ENCODE measurements at regions not wholly inside any gene's neighbourhood (a gene's known extent, or its start where the extent isn't known, plus 50 kb on each side); places are given as distances from the start of the nearest gene placed in this dataset.

DNA sequence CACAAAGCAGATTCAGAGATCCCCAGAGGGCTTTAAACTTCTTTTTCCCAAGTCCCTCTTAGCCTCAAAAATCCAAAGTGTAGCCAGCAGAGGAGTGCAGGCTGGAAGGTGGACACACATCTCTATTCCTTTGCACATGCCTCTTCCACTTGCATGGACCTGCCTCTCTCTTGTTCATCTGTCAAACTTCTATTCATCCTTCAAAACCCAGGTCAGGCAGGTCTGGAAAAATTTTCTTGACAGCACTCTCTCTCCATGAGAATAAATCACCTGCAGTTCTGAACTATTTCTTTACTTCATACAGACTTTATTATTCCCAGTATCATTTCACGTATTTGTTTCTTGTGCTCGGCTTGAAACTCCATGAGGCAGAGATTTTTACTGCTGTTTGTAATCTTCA is 127.5 kb downstream of the SS18 start:
- no peak for DNase-seq

DNA sequence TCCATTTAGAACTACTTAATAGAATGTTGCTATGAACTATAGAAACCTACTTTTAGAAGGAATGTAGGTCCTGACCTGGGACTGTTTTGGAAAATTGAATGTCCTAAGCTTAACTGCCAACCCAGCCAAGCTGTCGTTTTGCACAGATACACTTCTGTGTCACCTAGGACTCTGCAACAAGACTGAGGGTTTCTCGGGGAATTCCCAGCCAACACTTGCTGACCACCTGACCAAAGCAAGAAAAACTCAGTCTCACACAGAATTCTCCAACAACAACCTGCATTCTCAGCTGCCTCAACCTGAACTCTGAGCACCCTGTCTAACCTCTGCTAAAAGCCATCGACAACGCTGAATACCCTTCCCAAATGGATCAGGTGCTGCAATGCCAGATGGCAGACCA is 128.2 kb downstream of the SS18 start:
- DNase-seq = no peak

DNA sequence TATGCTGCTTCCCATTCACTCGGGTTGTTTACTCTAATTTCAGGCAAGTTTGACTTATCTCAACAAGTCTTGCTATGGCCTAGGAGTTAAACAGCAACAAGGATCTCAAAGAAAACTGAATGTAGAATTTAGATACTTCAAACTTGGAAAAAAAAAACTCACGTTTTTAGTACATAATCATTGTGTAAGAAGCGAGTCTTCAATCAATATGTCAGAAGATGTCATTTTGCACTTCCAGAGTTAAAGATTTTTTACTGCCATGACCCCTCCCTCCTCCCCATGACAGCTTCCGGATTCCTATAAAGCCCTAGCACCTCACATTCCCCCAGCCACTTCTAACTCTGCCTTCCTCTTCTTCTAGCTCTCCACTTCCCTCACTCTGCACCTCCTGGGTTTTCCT is 133.4 kb downstream of the SS18 start:
- DNase-seq = no peak

DNA sequence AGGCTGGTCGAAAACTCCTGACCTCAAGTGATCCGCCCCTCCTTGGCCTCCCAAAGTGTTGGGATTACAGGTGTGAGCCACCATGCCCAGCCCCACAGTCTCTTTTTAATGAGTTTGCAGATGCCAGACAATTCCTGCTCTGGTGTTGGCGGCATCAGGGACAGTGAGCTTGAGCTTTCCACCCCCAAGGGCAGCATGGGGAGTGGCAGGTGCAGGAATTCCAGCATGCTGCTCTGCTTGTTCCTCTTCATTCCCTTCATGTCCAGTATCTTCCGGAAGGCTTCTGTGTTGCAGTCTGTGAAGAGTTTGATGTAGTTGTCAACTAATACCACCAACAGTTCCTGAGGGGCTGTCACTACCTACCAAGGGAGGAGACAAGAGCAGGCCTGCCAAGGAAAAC is 137.3 kb downstream of the SS18 start:
- DNase-seq = no peak

DNA sequence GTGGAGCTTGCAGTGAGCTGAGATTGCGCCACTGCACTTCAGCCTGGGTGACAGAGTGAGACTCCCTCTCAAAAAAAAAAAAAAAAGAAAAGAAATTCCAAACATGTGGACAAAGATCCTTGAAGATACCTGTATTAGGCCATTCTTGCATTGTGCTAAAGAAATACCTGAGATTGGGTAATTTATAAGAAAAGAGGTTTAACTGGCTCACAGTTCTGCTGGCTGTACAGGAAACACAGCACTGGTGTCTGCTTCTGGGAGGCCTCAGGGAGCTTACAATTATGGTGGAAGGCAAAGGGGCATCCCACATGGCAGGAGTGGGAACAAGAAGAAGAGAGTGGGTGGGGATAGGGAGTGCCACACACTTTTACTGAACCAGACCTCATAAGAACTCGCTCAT is 140.1 kb downstream of the SS18 start:
- DNase-seq = no peak

DNA sequence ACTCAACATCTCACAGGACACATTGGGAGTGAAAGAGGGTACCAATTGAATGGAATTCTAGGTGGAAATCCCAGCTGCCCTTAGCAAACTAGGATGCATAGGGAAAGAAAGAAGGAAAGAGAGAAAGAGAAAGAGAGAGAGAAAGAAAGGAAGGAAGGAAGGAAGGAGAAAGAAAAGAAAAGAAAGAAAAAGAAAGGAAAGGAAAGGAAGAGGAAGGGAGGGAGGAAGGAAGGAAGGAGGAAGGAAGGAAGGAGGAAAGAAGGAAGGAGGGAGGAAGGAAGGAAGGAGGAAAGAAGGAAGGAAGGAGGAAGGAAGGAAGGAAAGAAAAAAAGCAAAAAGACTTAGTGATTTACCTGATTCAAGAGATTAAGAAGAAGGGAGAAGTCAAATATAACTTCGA is 143.9 kb downstream of the SS18 start:
- DNase-seq = no peak

DNA sequence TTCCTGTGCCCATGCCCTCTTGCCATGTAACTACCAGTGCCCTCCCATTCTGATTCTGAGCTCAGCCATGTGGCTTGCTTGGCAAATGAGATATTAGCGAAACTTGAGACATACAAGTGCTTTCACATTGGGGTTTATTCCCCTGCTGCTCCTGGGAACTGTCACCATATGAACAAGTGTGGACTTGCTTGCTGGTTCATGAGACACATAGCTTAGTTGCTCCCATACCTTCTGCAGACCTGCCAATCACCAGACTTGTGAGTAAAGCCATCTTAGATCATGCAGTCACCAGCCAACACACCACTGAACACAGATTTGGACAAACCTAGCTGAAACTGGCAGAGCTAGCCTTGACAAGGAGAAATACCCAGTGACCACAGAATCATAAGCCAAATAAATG is 155.1 kb downstream of the SS18 start:
- DNase-seq = no peak

DNA sequence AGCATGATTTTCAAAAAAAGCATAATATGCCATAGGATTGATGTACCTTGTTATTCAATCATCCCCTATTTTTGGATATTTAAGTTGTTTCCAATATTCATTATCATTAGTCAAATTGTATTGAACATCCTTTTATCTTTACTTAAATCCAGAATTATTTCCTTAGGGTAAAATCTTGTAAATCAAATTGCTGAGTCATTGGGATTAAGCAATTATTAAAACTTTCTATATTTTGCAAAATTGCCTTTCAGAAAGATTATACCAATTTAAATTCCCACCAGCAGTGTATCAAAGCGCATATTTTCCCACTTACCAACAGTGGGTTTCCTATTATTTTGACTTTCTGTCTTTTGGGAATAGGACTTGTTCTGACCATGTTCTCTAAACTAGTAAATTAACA is 159.3 kb downstream of the SS18 start:
- no peak for DNase-seq

DNA sequence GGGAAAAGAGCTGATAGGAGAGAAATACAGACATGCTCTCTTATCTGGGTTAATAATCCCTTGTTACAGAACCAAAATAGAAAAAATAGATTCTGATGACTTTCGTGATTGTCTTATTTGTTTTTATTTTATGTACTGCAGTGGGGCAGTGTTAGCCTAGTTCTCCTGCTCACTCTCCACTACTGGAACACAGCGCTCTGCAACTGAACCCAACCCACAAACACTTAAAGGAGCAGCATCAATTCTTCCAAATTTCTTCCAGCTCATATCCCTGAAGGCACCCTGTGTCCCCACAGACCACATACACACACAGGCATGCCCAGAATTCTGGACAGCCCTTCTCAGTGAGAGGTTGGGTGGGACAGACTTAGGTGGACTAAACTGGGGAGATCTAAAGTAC is 160.6 kb downstream of the SS18 start:
- DNase-seq = no peak

DNA sequence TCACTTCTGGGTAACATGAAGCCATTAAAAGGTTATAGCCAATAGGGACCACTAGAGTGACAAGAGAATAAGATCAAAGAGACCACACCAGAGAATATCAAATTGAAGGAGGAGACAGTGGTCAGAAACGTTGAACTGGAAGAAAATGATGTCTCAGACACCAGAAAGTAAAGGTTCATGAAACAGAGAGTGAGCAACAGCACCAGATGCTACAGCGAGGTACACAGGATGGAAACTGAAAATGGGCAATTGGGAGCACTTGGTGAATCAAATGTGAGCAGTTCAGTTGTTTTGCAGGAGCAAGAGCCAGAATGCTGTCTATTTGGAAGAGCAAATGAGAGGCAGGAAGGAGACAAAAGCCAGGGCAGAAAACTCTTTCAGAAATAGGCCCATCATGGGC is 162.6 kb downstream of the SS18 start:
- DNase-seq = no peak

DNA sequence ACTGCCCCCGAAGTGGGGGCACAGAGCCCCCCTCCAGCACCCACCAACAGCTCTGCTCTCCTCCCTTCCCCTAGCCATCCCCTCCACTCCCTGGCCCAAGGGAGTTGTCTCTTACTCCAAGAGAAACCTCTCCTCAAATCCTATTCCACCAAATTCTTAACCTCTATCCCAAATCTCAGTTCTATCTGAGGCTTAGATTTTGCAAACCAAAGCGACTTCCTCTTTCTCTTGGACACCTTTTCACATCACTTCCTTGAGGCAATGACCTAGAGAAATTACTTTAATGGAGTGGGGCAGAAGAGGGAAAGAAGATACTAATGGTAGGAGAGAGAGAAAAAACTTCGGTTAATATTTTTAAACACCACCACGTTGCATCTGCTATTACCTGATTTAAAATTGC is 167.2 kb downstream of the SS18 start:
- no peak for DNase-seq

DNA sequence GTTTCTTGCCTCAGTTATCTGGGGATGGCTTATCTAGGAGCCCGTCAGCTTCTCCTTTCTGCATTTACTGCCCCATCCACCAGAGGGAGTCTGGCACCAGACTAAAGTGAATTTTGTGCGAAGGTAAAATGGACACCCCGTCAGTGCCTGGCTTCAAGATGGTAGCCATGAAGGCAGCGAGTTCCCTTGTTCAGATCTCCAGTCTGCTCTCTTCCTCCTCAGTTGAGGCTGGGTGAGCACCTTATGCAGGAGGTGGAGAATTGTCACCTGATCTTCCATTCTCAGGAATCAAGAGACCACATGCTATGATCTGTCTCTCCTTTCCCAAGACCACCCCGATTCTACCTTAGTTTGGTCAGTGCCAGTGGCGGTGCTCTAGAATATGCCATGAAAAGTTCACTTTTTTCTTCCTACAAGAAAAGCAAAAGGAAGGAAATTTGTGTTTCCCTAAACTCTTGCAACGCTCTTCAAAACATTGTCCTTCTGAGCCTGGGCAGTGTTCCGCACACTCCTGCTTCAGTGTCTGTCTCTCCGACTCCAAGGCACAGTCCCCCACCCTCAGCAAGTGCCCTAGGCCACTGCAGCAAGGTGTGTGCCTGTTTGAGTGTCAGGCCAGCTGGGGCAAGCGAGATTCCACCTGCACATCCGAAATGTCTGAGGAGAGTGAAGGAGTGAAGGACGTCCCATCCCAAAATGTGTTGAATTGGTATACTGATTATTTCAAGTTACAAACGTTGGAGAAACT is 168.6 kb downstream of the SS18 start:
- DNase-seq = peak; percentile 68

DNA sequence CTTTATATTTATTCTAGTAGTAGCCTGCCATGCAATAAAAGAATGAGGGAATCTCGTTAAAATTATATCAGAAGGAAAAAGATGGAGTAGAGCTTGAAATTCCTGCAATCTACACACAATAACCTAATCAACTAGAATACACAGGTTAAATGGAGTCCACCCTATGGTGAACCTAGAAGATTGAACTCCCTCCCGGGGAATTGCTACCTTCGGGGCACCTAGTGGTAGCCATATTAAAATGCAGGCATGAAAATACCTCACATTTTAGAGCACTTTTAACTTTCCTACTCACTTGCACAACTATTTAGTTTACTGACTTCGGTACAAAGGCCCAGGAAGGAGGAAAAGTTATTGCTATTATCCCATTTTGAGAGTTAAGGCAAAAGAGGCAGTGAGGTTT is 174.5 kb downstream of the SS18 start:
- DNase-seq = no peak

DNA sequence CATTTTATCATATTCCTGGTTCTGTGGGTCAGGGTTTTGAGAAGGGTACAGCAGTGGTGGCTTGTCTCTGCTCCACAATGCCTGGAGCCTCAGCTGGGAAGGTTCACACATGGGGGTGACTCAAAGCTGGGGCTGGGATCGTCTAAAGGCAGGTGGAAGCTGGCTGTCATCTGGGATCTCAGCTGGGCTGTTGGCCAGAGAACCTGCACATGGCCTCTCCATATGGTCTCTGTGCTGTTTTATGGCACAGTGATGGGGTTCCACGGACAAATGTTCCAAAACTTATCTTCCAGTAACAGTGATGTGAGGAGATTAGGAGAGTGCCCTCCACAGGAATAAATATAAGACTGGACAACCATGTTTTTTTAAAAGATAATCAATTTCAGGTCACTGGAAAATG is 191.4 kb downstream of the SS18 start:
- no peak for DNase-seq

DNA sequence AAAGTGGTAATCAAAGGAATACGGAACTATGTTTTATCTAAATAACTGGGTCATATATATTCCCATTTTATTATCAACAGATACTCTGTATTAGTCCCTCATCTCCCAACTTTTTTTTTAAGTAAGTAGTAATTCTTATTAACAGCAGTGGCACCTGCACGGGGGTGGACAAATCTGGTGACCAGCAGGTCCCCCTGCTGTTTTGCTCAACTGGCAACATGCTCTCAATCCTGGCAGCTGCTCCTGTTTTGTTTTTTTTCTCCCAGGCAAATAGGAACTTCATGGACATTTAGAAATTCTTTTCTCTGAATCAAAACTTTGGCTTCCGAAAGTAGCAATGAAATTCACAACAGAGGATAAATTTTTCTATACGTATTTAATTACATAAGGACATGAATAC is 193.5 kb downstream of the SS18 start:
- DNase-seq = no peak

DNA sequence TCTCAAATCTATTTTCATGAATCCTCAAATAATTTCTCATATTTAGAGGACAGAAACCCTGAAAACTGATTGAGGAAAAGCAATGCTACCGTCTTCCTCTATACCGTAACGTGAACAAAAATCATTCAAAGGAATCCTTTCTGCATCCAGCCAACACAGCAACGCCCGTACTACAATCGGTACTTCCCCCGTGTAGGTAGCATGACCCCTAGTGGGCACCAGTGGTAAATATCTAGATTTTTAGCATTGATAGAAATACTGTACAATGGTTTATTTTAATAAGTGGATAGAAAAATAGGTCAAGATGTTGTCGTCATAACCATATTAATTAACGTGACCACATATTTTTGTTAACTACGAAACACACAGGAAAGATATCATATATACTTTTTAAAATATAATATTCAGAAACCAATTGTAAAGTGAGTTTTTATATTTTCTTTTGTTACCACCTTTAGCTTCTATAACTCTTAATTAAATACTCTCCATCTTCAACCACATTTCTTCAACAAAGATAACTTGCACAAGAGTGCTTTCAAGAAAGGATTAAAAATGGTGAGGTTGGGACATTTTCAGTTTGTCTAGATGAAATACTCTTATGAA is 194.1 kb downstream of the SS18 start:
- DNase-seq = peak; percentile 36

DNA sequence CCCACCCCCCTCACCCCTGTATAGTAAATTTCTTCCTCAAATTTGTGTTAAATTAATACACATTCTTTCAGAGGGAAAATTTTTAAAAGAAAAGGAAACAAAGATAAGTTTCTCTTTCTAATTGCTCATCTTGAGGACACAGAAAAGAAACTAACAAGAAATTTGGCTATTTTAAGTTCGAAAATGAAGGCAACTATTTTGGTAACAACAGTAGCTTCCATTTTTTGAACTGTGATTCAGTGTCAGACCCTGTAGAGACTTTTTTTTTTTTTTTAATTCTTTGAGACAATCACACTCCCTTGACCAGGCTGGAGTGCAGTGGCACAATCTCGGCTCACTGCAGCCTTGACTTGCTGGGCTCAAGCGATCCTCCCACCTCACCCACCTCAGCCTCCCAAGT is 194.9 kb downstream of the SS18 start:
- DNase-seq = no peak

DNA sequence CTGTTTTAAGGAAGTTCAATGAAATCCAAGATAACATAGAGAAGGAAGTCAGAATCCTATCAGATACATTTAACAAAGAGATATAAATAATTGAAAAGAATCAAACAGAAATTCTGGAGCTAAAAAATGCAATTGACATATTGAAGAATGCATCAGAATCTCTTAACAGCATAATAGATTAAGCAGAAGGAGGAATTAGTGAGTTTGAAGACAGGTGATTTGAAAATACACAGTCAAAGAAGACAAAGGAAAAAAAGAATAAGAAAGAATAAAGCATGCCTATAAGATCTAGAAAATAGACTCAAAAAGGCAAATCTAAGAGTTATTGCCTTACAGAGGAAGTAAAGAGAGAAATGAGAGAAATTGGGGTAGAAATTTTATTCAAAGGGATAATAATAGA is 204.1 kb downstream of the SS18 start:
- no peak for DNase-seq

DNA sequence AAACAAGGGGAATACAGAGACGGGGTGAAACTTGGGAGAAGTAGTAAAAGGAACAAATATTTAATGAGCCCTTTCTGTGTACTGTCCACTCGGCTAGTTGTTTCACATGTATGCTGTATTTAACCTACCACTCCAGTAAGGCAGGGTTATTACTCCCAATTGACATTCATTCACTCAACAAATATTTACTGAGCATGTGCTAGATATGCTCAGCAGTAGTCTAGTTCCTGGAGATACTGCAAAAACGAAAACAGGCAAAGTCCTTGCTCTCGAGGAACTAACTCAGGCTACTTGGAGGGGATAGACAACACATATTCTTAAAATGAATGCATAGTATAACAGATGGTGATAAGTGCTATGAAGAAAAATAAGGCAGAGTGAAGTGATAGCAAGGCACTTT is 207.3 kb downstream of the SS18 start:
- DNase-seq = no peak

DNA sequence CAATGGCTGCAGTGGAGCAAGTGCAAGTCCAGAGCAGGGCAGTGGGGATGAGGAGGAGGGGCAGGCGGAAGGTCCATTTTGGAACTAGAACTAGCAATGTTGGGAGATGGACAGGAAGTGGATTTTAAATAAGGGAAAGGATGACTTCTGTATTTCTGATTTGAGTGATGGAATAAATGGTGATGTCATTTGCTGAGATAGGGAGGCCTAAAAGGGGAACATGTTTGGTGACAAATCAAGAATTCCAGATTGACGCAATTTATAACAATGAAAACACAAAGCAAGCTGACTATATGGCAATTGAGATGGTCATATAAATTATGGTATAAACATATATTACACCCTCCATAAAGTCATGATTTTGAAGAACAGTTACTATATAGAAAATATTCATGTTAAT is 209.3 kb downstream of the SS18 start:
- no peak for DNase-seq

DNA sequence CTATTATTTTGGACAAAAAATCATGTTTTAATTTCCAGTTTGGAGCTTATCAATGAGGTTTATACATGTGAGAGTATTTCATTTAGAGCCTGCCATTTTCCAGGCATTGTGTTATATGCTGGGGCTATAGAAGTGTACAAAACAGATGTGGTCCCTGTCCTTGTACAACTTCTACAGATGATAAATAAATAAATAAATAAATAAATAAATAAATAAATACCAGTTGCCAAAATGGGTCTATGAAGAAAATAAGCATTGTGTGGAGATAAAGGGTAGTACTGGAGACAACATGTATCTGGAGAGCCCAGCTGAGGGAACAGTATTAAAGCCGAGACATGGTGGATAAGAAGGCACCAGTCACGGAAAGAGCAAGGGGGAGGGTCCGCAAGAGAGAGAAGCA is 210.0 kb downstream of the SS18 start:
- DNase-seq = no peak

DNA sequence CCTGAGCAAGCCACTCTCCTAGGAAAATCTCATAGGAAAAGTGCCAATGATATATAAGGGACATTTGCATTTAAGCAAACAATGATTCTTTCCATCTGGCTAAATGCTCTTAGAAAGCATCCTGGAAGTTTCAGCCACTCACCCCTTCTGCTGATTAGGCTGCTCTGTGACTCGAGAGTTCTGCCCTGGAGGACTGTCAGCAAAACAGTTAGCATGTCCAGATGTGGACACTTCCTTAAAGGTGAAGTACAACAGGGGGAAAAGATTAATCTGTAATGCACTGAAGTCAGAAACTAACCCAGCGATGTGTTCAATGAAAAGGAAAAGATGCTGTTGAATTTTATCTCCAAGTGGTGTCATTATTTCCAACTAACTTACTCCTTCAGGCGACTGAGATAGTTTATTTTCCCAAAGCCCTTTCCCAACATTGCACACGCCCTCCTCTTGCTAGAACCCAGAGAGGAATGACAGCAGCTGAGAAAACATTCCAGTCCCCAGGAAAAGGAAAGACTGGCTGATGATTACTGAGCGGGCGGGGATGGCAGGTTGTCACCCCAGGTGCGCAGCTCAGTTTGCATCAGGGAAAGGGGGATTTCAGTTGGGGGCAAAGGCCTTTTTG is 214.0 kb downstream of the SS18 start:
- no peak for DNase-seq

DNA sequence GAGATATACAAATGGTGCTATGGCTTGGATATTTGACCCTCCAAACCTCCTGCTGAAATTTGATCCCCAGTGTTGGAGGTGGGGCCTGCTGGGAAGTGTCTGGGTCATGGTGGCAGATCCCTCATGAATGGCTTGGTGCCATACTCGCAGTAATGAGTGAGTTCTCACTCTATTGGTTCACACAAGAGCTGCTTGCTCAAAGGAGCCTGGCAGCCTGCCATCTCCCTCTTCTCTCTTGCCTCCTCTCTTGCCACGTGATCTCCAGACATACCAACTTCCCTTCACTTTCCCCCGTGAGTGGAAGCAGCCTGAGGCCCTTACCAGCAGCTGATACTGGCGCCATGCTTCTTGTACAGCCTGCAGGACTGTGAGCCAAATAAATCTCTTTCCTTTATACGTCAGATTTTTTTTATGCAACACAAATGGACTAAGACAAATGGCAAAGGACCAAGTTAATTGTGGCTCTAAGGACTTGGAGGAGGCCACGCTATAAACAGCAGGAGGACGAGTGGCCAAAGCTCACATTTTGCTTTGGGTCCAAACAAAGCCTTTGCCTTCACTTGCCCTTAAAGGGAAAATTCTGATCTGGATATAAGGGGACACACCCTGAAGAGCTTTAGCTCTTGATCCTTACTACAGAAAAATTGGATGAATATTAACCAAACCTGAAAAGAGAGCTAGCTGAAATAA is 214.7 kb downstream of the SS18 start:
- DNase-seq = no peak

DNA sequence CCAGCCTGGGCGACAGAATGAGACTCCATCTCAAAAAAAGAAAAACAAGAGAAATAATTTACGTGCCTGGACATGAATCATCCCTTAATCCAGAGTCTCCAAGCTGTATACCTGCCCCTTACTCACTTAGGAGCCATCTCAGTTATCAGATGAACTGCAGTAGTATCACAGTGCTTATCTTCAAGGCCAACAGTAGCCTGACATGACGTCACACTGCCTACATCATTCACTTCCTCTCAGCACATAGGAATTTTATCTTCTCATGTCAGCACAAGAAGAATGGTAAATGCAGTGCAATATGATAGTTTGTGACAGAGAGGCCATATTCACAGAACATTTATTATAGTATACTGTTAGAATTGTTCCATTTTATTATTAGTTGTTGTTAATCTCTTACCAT is 216.6 kb downstream of the SS18 start:
- DNase-seq = no peak
